Ovary (tissue), 7 donors: ENCODE measurements at regions not wholly inside any gene's neighbourhood (a gene's known extent, or its start where the extent isn't known, plus 50 kb on each side); places are given as distances from the start of the nearest gene placed in this dataset.

Experiments
- DNase-seq, 5 donors: peaks; one replicate each; pipeline ENCODE4 v3.0.0-alpha.2; 2019 to 2020
- H3K27ac ChIP-seq, 2 donors: fragments of 200-600 bp; one replicate each; pipeline versions ENCODE4 v1.5.1 to v1.8.0; 2019 to 2022
- H3K27me3 ChIP-seq: fragments of 200-600 bp; one replicate; pipeline ENCODE4 v1.8.0; 2022
- H3K36me3 ChIP-seq: fragments of 200-600 bp; sonication (generic); one replicate; pipeline ENCODE4 v1.5.1; 2019
- H3K4me1 ChIP-seq: one replicate; pipeline ENCODE4 v1.8.1; 2013; ENCODE audit warnings: mild to moderate bottlenecking, moderate library complexity; ENCODE audit not compliant: insufficient read depth
- H3K4me3 ChIP-seq: fragments of 200-600 bp; sonication (generic); one replicate; pipeline ENCODE4 v1.5.1; 2017
- H3K9me3 ChIP-seq, 2 donors: fragments of 200-600 bp in 1 of 2; sonication (generic) in 1 of 2; one replicate each; pipeline versions ENCODE4 v1.5.1 to v1.8.1; 2013 to 2019; ENCODE audit warnings: mild to moderate bottlenecking in 1 of 2, moderate library complexity in 1 of 2
- EP300 ChIP-seq: sonication (generic); formaldehyde crosslinking; IDR thresholded peaks from one replicate; pipeline ENCODE4 v1.6.1; 2017; ENCODE audit warnings: antibody characterized with exemption
- POLR2A ChIP-seq: fragments of 450-650 bp; IDR thresholded peaks from one replicate; pipeline ENCODE4 v1.6.1; 2017; ENCODE audit warnings: antibody characterized with exemption, mild to moderate bottlenecking, moderate library complexity
- WGBS, 3 donors: extraction: QIAGEN DNeasy Blood & Tissue Kit in 1 of 3; methylation state at CpG; one replicate each; pipeline versions ENCODE4 v1.1.5 to v1.1.7; 2013 to 2017; 5-methylcytosine and 5-hydroxymethylcytosine counted together
- intact Hi-C, 4 donors: fragments of 100-400 bp; cut with DNase I; formaldehyde crosslinking; loops; one replicate each; pipeline versions ENCODE4 v1.11.0 to v1.15.1; 2022 to 2023
- TF ChIP-seq, protein P1 (sequence below), 3 donors: fragments of 450-650 bp in 2 of 3; fragments of 200-600 bp in 1 of 3; IDR thresholded peaks; one replicate each; pipeline versions ENCODE4 v1.5.1 to v1.8.0; 2016 to 2022; ENCODE audit warnings: antibody characterized with exemption in 3 of 3, mild to moderate bottlenecking in 1 of 3
- donor health status: DM: no; HTN: no; CAD: no; lungs with moderate emphysema.
- donor health status: DM: no; HTN: no; CAD: no.
- donor health status: Bipolar disorder and iron deficiency.
- donor health status: DM: no; HTN: no; CAD: no.
- donor health status: DM: yes; HTN: yes; CAD: no.

DNA sequence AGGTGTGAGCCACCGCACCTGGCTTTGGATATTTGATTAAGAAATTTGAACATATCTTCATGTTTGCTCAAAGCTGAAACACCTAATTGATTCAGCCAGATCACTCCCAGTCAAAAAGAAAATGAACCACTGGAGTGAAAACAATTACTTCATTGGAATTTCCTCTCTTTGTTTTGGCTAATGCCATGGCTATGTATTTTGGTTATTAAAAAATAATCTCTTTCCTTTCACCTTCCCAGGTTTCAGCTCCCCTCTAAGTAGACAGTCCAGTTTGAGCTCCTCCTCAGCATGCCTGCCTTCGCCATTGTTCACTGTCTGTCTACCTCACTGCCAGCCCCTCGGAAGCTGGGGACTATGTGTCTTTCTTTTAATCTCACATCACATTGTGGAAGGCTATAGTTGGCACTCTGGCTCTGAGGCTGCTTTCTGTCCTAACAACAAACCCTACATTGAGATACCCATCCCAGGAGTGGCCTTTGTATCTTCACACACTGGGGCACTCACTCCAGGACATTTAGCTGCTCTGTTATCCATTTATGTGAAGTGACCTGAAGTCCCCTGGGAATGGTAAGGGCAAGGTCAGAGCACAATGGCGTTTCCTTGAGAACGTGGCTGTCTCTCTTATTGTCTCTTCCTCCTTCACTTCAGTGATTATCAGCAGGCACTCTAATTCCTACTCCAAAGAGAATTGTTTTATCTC is 764.0 kb upstream of the CITED2 start:
- no peaks in the 10 kb centered on the region for H3K27me3 ChIP-seq

GRCh38 chr6:140134224-140134623 is 759.8 kb upstream of the CITED2 start:
- Histone ChIP-seq H3K27ac (no peak overlapping the region), H3K9me3 (peaks cover 0 to 3% of the 10 kb centered on the region in 2 donors), H3K4me3 (no peak overlapping the region), H3K27me3 (no peaks in the 10 kb centered on the region), H3K36me3 (no peaks in the 10 kb centered on the region), H3K4me1 (no peaks in the 10 kb centered on the region)
- no peak for DNase-seq
- intact Hi-C loops = no loop called here
- TF ChIP-seq EP300 (no peak), POLR2A (no peak)
- TF ChIP-seq, protein P1, sequence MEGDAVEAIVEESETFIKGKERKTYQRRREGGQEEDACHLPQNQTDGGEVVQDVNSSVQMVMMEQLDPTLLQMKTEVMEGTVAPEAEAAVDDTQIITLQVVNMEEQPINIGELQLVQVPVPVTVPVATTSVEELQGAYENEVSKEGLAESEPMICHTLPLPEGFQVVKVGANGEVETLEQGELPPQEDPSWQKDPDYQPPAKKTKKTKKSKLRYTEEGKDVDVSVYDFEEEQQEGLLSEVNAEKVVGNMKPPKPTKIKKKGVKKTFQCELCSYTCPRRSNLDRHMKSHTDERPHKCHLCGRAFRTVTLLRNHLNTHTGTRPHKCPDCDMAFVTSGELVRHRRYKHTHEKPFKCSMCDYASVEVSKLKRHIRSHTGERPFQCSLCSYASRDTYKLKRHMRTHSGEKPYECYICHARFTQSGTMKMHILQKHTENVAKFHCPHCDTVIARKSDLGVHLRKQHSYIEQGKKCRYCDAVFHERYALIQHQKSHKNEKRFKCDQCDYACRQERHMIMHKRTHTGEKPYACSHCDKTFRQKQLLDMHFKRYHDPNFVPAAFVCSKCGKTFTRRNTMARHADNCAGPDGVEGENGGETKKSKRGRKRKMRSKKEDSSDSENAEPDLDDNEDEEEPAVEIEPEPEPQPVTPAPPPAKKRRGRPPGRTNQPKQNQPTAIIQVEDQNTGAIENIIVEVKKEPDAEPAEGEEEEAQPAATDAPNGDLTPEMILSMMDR (IDR thresholded peaks at IDR 0.05) = no peak

More for the DNA sequence above, 764.0 kb upstream of the CITED2 start:
- Histone ChIP-seq H3K4me3 (no peak overlapping the region), H3K9me3 (no peaks in the 10 kb centered on the region), H3K4me1 (no peaks in the 10 kb centered on the region), H3K36me3 (no peaks in the 10 kb centered on the region), H3K27ac (no peak overlapping the region)
- WGBS, 3 donors = 62 to 72% (median 69%) methylated on average over 5 of the region's 5 CpGs
- TF ChIP-seq POLR2A (no peak), EP300 (no peak)
- TF ChIP-seq, protein P1 (IDR thresholded peaks at IDR 0.05) = no peak
- intact Hi-C loops = no loop called here
- no peak for DNase-seq

GRCh38 chr6:140130074-140130473 is 755.6 kb upstream of the CITED2 start:
- Histone ChIP-seq H3K4me1 (no peaks in the 10 kb centered on the region), H3K27me3 (no peaks in the 10 kb centered on the region), H3K36me3 (no peaks in the 10 kb centered on the region), H3K4me3 (no peak overlapping the region), H3K27ac (no peak overlapping the region), H3K9me3 (peaks cover 0 to 7% of the 10 kb centered on the region in 2 donors)
- intact Hi-C loops = no loop called here
- no peak for TF ChIP-seq POLR2A
- TF ChIP-seq, protein P1 (IDR thresholded peaks at IDR 0.05) = no peak
- TF ChIP-seq EP300 = no peak
- no peak for DNase-seq

GRCh38 chr6:140124498-140124897 is 750.0 kb upstream of the CITED2 start:
- intact Hi-C loops = no loop called here
- Histone ChIP-seq H3K4me1 (no peaks in the 10 kb centered on the region), H3K4me3 (no peak overlapping the region), H3K9me3 (peaks cover 0 to 4% of the 10 kb centered on the region in 2 donors), H3K27ac (no peak overlapping the region), H3K36me3 (no peaks in the 10 kb centered on the region), H3K27me3 (no peaks in the 10 kb centered on the region)
- WGBS, 3 donors = 95 to 96% (median 95%) methylated on average over 2 of the region's 2 CpGs
- TF ChIP-seq POLR2A (no peak), EP300 (no peak)
- TF ChIP-seq, protein P1 (IDR thresholded peaks at IDR 0.05) = no peak
- no peak for DNase-seq
